GM21360 (cell line): ENCODE measurements at regions not wholly inside any gene's neighbourhood (a gene's known extent, or its start where the extent isn't known, plus 50 kb on each side); places are given as distances from the start of the nearest gene placed in this dataset.
"Not testable (repeated sequence)": the region's sequence is repeated elsewhere in the genome, so short reads cannot be mapped to it uniquely, and the experiment has no call there.

ENCODE experiments used
- ATAC-seq: cut with Tn5 transposase; IDR thresholded peaks from one replicate; pipeline ENCODE4 v1.9.1; 2021; ENCODE audit warnings: mild to moderate bottlenecking, moderate library complexity; ENCODE audit not compliant: unreplicated experiment

- ATAC-seq, result no peak
Measured at GRCh38 chr2:12624384-12624783, 92.4 kb upstream of the TRIB2 start.

- ATAC-seq, result no peak
Measured at GRCh38 chr2:12624905-12625598, 91.7 kb upstream of the TRIB2 start.

- ATAC-seq, result not testable (repeated sequence)
Measured at GRCh38 chr2:12628541-12628940, 88.2 kb upstream of the TRIB2 start.

GRCh38 chr2:12636837-12637581, 79.7 kb upstream of the TRIB2 start:
- ATAC-seq, result no peak

GRCh38 chr2:12637754-12638153, 79.0 kb upstream of the TRIB2 start:
- no peak for ATAC-seq

- no peak for ATAC-seq
Measured at GRCh38 chr2:12641441-12641840, 75.3 kb upstream of the TRIB2 start.

GRCh38 chr2:12642332-12642731, 74.4 kb upstream of the TRIB2 start:
- no peak for ATAC-seq

GRCh38 chr2:12642859-12643258, 73.9 kb upstream of the TRIB2 start:
- ATAC-seq, result no peak

- ATAC-seq, result no peak
Measured at GRCh38 chr2:12649602-12650400, 66.9 kb upstream of the TRIB2 start.

- no peak for ATAC-seq
Measured at GRCh38 chr2:12651641-12652040, 65.1 kb upstream of the TRIB2 start.

GRCh38 chr2:12652723-12653122, 64.0 kb upstream of the TRIB2 start:
- ATAC-seq, result no peak

GRCh38 chr2:12657560-12657959, 59.2 kb upstream of the TRIB2 start:
- ATAC-seq, result no peak

GRCh38 chr2:12658310-12658945, 58.3 kb upstream of the TRIB2 start:
- ATAC-seq, result no peak

- ATAC-seq, result no peak
Measured at GRCh38 chr2:12661489-12661888, 55.2 kb upstream of the TRIB2 start.

GRCh38 chr2:12663306-12664037, 53.3 kb upstream of the TRIB2 start:
- no peak for ATAC-seq

- ATAC-seq, result no peak
Measured at GRCh38 chr2:12665334-12665733, 51.4 kb upstream of the TRIB2 start.

GRCh38 chr2:12666445-12666844, 50.3 kb upstream of the TRIB2 start:
- ATAC-seq, result no peak
